Left lung (tissue), 4 donors: ENCODE measurements at regions not wholly inside any gene's neighbourhood (a gene's known extent, or its start where the extent isn't known, plus 50 kb on each side); places are given as distances from the start of the nearest gene placed in this dataset.

Experiments used
- ATAC-seq: fragments of 200-7000 bp; cut with Tn5 transposase; one replicate; pipeline ENCODE4 v1.9.1; 2020; ENCODE audit warnings: moderate library complexity
- DNase-seq, 4 donors: peaks; one replicate each; pipeline ENCODE4 v3.0.0-alpha.2; 2013 to 2020
- H3K27ac ChIP-seq, 2 donors: fragments of 200-600 bp; sonication (generic) in 1 of 2; one replicate each; pipeline versions ENCODE4 v1.5.0 to v1.8.0; 2020 to 2021
- H3K27me3 ChIP-seq, 2 donors: fragments of 200-600 bp; sonication (generic) in 1 of 2; one replicate each; pipeline versions ENCODE4 v1.5.0 to v1.8.0; 2020 to 2021
- H3K36me3 ChIP-seq, 2 donors: fragments of 200-600 bp; sonication (generic) in 1 of 2; one replicate each; pipeline versions ENCODE4 v1.5.0 to v1.8.0; 2020 to 2021
- H3K4me1 ChIP-seq, 2 donors: fragments of 200-600 bp; one replicate each; pipeline ENCODE4 v1.8.0; 2021
- H3K4me3 ChIP-seq, 2 donors: fragments of 200-600 bp; sonication (generic) in 1 of 2; one replicate each; pipeline versions ENCODE4 v1.5.0 to v1.8.0; 2020 to 2021; ENCODE audit warnings: mild to moderate bottlenecking in 1 of 2
- H3K9me3 ChIP-seq, 2 donors: fragments of 200-600 bp; sonication (generic) in 1 of 2; one replicate each; pipeline versions ENCODE4 v1.5.0 to v1.8.0; 2020 to 2021
- intact Hi-C, 2 donors: fragments of 100-400 bp; cut with DNase I; formaldehyde crosslinking; loops; one replicate each; pipeline versions ENCODE4 v1.11.2 to v1.14.2; 2022
- TF ChIP-seq, protein P1 (sequence below), 2 donors: fragments of 200-600 bp; sonication (generic) in 1 of 2; IDR thresholded peaks; one replicate each; pipeline versions ENCODE4 v1.5.0 to v1.8.0; 2021; ENCODE audit warnings: antibody characterized with exemption in 2 of 2
- donor health status: DM: no; HTN: yes; CAD: no.
- donor health status: DM: no; HTN: no; CAD: no.

- TF ChIP-seq, protein P1, sequence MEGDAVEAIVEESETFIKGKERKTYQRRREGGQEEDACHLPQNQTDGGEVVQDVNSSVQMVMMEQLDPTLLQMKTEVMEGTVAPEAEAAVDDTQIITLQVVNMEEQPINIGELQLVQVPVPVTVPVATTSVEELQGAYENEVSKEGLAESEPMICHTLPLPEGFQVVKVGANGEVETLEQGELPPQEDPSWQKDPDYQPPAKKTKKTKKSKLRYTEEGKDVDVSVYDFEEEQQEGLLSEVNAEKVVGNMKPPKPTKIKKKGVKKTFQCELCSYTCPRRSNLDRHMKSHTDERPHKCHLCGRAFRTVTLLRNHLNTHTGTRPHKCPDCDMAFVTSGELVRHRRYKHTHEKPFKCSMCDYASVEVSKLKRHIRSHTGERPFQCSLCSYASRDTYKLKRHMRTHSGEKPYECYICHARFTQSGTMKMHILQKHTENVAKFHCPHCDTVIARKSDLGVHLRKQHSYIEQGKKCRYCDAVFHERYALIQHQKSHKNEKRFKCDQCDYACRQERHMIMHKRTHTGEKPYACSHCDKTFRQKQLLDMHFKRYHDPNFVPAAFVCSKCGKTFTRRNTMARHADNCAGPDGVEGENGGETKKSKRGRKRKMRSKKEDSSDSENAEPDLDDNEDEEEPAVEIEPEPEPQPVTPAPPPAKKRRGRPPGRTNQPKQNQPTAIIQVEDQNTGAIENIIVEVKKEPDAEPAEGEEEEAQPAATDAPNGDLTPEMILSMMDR (IDR thresholded peaks at IDR 0.05), result no peak
- H3K9me3 ChIP-seq, result peaks cover 0 to under 1% of the 10 kb centered on the region in 2 donors
- intact Hi-C loops, result no loop called here
- no peaks in the 10 kb centered on the region for H3K4me1 ChIP-seq
- no peaks in the 10 kb centered on the region for H3K27me3 ChIP-seq
- DNase-seq (no peak), ATAC-seq (no peak)
- H3K27ac ChIP-seq, result no peak overlapping the region
- H3K36me3 ChIP-seq, result no peaks in the 10 kb centered on the region
- H3K4me3 ChIP-seq, result no peak overlapping the region
These were observed 494.4 kb downstream of the FUT8 start for GRCh38 chr14:65906948-65907347.

DNA sequence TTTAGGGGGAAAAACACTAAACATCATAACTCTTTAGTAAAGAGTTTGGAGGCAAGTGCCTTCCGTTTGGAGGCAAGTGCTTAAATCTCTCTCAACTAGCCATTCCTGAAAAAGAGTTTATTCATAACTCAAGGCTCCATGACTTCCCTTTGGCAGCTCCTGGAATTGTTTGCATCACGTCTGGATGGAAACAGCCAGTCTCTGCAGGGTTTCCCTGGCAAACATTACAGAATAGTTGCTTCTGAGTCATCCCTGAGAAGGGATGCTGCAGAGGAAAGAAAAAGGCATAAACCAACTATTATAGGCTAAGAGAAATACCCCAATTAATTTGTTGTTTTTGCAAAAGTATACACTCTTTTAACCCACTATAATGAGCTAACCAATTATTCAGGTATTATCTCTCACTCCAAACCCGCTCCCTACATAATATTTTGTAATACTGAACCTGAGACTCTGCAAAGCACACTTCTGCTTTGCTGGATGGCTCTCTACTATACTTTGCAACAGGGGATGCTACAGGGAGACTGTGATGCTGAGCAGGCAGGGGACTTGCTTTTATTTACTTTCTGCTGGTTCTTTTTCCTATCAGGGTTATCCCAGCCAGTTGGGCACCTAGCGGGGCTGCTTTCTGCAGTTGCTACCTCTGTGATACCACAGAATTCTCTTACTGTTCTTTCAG, 497.7 kb downstream of the FUT8 start:
- TF ChIP-seq, protein P1 (IDR thresholded peaks at IDR 0.05), result no peak
- intact Hi-C loops, result no loop called here
- DNase-seq, result no peak

DNA sequence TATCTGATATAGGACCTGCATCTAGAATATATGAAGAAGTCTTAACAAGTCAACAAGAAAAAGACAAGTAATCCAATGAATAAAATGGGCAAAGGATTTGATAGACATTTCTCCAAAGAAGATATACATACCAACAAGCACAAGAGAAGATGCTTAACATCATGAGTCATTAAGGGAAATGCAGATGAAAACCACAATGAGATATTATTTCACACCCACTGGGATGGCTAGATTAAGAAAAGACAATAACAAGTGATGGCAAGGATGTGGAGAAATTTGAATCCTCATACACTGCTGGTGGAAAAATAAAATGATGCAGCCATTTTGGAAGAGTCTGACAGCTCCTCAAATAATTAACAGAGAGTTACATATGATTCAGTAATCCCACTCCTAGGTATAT, 502.6 kb downstream of the FUT8 start:
- H3K4me3 ChIP-seq, result no peak overlapping the region
- no peaks in the 10 kb centered on the region for H3K9me3 ChIP-seq
- ATAC-seq, result no peak
- intact Hi-C loops, result no loop called here
- H3K4me1 ChIP-seq, result no peaks in the 10 kb centered on the region
- H3K27ac ChIP-seq, result no peak overlapping the region
- H3K36me3 ChIP-seq, result no peaks in the 10 kb centered on the region
- TF ChIP-seq, protein P1 (IDR thresholded peaks at IDR 0.05), result no peak
- no peaks in the 10 kb centered on the region for H3K27me3 ChIP-seq
- no peak for DNase-seq

More for the DNA sequence above, 497.7 kb downstream of the FUT8 start:
- H3K9me3 ChIP-seq, result no peaks in the 10 kb centered on the region
- H3K4me1 ChIP-seq, result no peaks in the 10 kb centered on the region
- no peaks in the 10 kb centered on the region for H3K36me3 ChIP-seq
- ATAC-seq, result peak; percentile 33
- H3K27me3 ChIP-seq, result no peaks in the 10 kb centered on the region
- no peak overlapping the region for H3K27ac ChIP-seq
- H3K4me3 ChIP-seq, result no peak overlapping the region

- H3K27ac ChIP-seq, result no peak overlapping the region
- no peak for DNase-seq
- TF ChIP-seq, protein P1 (IDR thresholded peaks at IDR 0.05), result no peak
- intact Hi-C loops, result no loop called here
- no peaks in the 10 kb centered on the region for H3K36me3 ChIP-seq
- no peak overlapping the region for H3K4me3 ChIP-seq
- no peaks in the 10 kb centered on the region for H3K9me3 ChIP-seq
- no peaks in the 10 kb centered on the region for H3K4me1 ChIP-seq
- no peak for ATAC-seq
- no peaks in the 10 kb centered on the region for H3K27me3 ChIP-seq
These were observed 503.5 kb downstream of the FUT8 start for GRCh38 chr14:65916055-65916454.

- TF ChIP-seq, protein P1 (IDR thresholded peaks at IDR 0.05), result no peak
- Histone ChIP-seq H3K9me3 (no peaks in the 10 kb centered on the region), H3K27me3 (no peaks in the 10 kb centered on the region), H3K27ac (no peak overlapping the region), H3K4me3 (no peak overlapping the region), H3K4me1 (no peaks in the 10 kb centered on the region), H3K36me3 (no peaks in the 10 kb centered on the region)
- no peak for ATAC-seq
- intact Hi-C loops, result no loop called here
- DNase-seq, result no peak
These were observed 508.5 kb downstream of the FUT8 start for GRCh38 chr14:65920996-65921395.
